Activated CD4-positive, CD25-positive, alpha-beta regulatory T cell treated with anti-CD3 and anti-CD28 coated beads, Interleukin-2, amount 50 U/mL, for 72 hours (primary cell): ENCODE measurements at regions not wholly inside any gene's neighbourhood (a gene's known extent, or its start where the extent isn't known, plus 50 kb on each side); places are given as distances from the start of the nearest gene placed in this dataset.
A peak's percentile ranks its signal among the peaks of the same experiment; 100 is the strongest.
"Not testable (repeated sequence)": the region's sequence is repeated elsewhere in the genome, so short reads cannot be mapped to it uniquely, and the experiment has no call there.

Experiments
- DNase-seq: peaks from one replicate; pipeline ENCODE4 v3.0.0; 2021

GRCh38 chr19:30691819-30692166 lies 319.6 kb downstream of the ZNF536 start:
- DNase-seq = no peak

GRCh38 chr19:30690935-30691818 lies 319.0 kb downstream of the ZNF536 start:
- no peak for DNase-seq

DNA sequence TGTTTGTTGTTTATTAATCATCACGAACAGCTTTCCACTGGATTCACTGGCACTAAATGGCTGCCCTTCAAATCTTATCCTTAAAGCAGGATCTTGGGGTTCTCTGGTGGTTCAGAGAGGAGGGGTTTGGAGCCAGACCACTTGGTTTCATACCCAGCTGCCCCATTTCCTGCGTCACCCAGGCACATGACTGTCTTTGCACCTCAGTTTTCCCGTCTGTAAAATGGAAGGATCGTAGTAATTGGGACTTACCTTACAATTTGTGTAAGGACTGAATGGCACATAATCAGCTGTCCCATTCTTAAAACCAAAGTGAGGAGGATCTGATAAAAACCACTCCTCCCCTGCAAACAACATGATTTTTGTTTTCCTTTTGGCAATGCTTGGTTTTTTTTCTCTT lies 318.3 kb downstream of the ZNF536 start:
- no peak for DNase-seq

DNA sequence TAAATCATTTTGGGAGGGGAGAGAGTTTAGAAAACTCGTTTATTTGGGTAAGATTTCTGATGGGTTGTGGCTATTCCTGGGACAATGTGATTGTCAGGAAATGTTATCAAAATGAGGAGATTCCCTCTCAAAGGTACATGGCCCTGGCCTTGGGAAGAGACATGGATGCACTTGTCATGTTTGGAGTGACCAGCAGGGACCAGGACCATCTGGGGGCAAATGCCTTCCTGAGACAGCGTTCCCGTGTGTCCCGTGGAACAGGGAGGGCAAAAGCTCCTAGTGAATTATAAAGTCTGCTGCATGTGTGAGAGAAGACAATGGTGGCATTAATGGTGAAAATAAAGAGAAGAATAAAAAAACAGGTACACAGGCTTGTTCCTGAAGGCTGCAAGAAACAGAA lies 317.3 kb downstream of the ZNF536 start:
- DNase-seq = no peak

- no peak for DNase-seq
These were observed 316.5 kb downstream of the ZNF536 start for GRCh38 chr19:30688696-30689095.

GRCh38 chr19:30686826-30687566 lies 314.8 kb downstream of the ZNF536 start:
- DNase-seq = no peak

- no peak for DNase-seq
These were observed 314.1 kb downstream of the ZNF536 start for GRCh38 chr19:30686176-30686820.

DNA sequence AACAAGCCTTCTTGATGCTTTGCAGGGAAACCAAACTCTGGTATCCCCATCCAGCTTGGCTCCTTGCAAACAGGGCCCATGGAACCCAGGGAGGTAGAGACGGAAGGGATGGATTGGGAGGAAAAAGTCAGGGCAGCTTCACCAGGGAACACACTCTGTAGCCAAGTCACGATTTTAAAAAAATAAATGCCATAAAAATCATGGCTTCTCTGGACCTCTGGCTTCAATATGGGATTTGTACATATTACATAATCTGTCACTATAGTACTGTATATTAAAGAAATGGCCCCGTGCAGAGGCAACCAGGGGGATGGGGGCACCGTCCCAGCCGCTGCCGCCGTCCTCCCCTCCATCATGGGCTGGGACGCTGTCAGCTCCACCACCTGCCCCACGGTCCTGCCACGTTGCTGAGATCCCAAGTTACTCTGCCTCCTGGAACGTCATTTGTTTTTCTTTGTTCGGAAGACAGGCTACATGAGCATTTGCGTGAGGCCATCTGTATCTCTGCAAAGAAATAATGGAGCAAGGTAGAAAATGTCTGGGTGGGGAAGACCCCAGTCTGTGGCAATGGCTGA lies 313.3 kb downstream of the ZNF536 start:
- no peak for DNase-seq

DNA sequence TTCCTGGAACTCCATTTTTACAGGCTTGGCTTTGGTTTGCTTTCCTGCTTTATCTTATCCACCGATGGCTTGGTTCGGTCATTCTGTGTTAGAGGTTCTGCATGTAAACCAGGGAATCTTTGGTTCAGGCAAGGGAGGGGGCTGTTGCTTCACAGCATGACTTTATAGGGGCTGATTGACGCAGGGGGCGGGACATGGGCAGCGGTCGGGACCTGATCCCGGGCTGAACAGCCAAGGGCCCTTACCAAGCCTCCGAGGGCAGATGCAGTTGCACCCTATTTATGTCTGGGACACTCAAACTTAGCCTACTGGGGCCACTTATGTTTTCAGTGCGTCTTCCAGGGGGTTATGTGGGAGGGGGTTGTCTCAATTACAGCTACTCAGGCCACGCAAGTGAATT lies 312.4 kb downstream of the ZNF536 start:
- DNase-seq = no peak

DNA sequence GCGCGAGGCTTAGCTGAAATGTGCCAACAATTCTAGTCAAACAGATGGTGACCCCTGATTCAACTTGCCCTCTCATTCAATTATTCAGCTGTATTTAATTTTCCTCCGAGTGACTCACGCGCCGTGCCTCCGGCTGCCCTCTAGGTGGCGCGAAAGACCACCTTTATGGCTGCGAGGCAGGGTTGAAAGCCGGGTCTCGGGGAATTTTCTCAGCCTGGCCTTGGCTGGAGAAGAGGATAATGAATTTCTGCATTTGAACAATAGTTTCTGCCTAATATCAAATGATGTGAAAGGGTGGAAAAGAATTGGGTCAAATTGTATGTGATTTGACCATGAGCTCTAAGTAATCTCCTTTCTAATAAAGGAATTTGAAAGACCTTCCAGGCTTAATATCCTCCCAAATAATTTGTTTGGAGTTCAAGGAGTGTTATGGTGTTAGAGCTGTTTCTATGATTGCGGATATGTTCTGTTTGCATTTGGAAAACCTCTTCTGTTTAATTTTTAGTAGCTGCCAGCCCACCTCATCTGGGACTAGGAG lies 310.9 kb downstream of the ZNF536 start:
- DNase-seq = peak; percentile 62

GRCh38 chr19:30682146-30682998 lies 310.2 kb downstream of the ZNF536 start:
- no peak for DNase-seq

DNA sequence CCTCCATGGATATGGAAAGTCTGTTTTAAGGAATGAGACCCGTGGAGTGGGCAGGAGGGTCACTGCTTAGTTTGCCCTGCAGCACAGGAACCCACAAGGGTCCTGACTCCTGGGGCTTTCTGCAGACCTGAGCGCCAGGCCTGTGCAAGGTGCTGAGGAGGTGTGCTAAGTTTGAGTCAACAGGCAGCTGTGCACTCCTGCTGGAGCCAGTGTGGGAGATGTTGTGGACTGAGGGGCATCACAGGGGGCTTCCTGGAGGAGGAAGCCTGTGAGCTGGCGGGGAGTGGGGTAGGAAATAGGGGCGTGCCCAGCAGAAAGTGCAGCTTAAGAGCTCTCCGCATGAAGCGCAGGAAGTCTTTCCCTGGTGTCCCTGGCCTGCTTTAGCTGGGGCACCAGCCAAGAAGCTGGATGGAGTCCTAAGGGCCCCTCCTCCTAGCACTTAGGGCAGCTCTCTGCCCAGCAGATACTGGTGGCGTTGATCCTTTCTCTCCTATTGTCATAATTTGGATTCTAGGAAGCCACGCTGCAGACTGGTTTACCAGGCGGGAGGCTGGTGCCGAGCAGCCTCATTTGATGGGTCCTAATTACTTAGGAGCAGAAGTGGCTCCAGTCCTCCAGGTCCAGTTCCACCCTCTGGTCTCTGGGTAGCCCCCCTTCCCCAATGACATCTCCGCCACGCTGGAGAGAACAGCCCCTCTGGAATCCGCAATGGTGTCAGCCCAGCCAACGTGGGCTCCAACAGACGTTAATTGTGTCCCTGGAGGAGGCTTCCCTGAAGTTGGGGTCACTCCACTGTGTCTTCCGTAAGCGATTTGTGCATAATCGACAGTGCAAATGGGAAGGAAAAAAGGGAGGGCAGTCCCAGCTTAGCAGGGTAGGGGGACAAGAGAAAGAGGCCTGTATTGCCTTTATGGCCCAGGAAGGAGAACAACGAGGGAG lies 309.2 kb downstream of the ZNF536 start:
- DNase-seq = no peak

GRCh38 chr19:30680399-30680798 lies 308.2 kb downstream of the ZNF536 start:
- DNase-seq = not testable (repeated sequence)

DNA sequence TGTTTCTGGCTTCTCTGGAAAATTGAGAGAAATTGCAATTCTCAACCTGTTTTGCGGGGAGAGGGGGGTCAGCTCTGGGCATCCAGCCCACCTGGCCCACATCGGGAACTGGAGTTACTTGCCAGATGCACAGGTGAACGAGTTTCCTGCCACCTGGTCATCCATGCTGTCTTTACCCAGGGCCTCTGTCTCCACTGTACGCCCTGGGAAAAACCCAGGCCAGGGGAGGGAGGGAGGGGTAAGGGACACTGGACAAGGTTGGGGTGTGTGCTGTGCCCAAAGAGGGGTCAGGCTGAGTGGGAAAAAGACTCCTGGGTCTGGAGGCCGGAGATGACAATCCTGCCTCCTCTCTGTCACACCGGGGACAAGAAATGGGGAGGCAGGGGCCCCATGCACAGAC lies 307.6 kb downstream of the ZNF536 start:
- no peak for DNase-seq

DNA sequence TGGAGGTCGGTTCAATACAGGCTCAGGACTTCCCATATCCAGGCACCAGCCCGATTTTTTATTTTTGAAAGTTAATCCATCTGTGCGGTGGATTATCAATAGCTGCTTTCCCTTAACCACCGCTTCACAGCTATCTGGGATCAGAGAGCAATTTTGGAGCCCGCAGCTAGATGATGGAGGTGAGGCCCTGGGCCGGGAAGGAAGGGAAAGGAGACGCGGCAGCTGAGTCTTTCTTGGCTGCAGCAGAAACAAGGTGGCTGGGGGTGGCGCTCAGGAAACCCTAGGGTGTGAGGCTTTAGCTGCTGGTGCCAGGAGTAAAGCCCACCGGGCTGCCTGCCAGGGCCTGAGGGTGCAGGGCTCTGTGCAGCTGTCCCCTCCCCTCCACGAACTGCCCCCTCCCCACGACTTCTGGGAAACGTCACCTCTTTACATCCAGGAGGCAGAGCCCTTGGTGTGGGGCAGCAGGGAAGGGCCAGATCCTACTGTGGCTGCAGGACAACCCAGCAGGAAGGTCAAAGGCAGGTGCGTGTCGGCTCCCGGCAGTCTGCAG lies 307.0 kb downstream of the ZNF536 start:
- DNase-seq = no peak

- no peak for DNase-seq
These were observed 306.0 kb downstream of the ZNF536 start for GRCh38 chr19:30678168-30678567.

DNA sequence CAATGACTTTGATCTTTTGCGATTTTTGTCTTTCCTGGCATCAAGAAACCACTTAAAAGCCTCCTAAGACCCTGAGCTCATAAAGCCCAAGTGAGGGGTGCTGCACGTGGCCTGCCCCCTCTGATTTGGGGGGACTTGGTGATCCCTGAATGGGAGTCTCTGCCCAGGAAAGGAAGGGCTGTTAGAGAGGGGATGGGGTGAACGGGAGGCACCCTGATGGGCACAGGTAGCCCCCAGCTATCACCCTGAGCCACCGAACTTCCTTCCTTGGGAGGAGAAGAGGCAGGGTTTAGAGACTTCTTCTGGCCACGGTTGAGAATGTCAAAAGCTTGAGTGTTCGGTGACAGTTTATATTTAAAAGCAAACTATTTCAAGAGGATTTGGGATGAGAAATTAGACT lies 305.5 kb downstream of the ZNF536 start:
- DNase-seq = no peak

DNA sequence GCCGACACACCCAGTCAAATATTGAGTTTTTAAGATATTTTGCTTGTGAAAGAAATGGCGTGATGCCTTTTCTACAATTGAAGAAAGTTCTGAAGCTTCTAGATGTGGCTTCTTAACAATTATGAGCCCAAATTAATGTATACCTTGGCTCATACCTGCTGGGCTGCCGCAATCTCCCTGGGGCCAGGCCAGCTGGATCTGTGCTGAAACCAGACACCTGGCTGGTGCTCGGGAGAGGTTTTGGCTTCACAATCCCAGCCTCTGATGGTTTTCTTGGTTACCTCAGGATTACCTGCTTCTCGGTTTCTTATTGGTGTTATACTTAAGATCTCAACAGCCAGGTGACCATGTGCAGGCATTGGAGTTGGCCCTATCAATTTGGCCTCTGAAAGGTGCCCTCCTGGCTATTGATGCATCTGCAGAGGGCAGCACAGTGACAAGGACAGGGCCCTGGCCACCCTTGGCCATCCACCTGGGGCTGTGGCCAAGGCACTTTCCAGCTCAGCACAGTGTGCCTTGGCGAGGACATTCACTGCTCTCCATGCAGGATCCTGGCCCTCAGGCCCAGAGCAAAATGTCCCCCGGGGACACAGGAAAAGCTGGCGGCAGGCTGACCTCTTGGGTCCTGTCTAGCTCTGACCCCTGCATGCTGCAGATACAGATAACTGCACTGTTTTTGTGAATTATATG lies 305.0 kb downstream of the ZNF536 start:
- DNase-seq = no peak

- no peak for DNase-seq
These were observed 302.9 kb downstream of the ZNF536 start for GRCh38 chr19:30675086-30675485.

- no peak for DNase-seq
These were observed 302.5 kb downstream of the ZNF536 start for GRCh38 chr19:30674656-30675055.
